ENCODE measurements at regions not wholly inside any gene's neighbourhood (a gene's known extent, or its start where the extent isn't known, plus 50 kb on each side); places are given as distances from the start of the nearest gene placed in this dataset.
"Not testable (repeated sequence)": the region's sequence is repeated elsewhere in the genome, so short reads cannot be mapped to it uniquely, and the experiment has no call there.

- TF ChIP-seq JUND (IDR thresholded peaks at IDR 0.05); POLR2AphosphoS5 (IDR thresholded peaks at IDR 0.05; ENCODE audit: low read depth, low read length); CTCF (IDR thresholded peaks at IDR 0.05); YY1 (IDR thresholded peaks at IDR 0.05; ENCODE audit: low read depth); EP300 (IDR thresholded peaks at IDR 0.05; ENCODE audit: borderline replicate concordance in 1 of 2, low read depth in 1 of 2, low read length in 1 of 2); FOSL2 (IDR thresholded peaks at IDR 0.05; ENCODE audit: borderline replicate concordance, low read depth): not testable (repeated sequence)
Measured at GRCh38 chr5:174792265-174792664, 67.9 kb downstream of the MSX2 start.

Data from SK-N-SH (cell line).